ENCODE measurements at regions not wholly inside any gene's neighbourhood (a gene's known extent, or its start where the extent isn't known, plus 50 kb on each side); places are given as distances from the start of the nearest gene placed in this dataset.
"Not testable (repeated sequence)": the region's sequence is repeated elsewhere in the genome, so short reads cannot be mapped to it uniquely, and the experiment has no call there.

DNA sequence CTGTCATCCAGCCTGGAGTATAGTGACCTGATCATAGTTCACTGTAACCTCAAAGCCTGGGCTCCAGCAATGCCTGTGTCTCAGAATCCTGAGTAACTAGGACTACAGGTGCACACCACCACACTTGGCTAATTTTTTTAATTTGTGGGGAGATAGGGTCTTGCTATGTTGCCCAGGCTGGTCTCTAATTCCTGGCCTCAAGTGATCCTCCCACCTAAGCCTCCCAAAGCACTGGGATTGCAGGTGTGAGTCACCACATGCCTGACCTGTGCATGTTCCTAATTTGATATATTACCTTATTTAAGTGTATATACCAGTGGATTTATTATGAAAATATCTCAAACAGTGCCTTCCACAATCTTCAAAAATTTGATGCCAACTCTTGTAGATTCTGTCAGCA lies 123.6 kb upstream of the XIRP2 start:
- Histone ChIP-seq H3K36me3 (no peaks in the 10 kb centered on the region), H3K27ac (no peak overlapping the region), H3K4me1 (no peaks in the 10 kb centered on the region), H3K27me3 (no peaks in the 10 kb centered on the region), H3K9me3 (no peaks in the 10 kb centered on the region), H3K4me3 (no peak overlapping the region)
- TF ChIP-seq CTCF (IDR thresholded peaks at IDR 0.05) = no peak
- intact Hi-C loops (cut with DNase I) = no loop called here
- DNase-seq (no peak), ATAC-seq (no peak)

- DNase-seq (no peak), ATAC-seq (no peak)
- Histone ChIP-seq H3K36me3 (no peaks in the 10 kb centered on the region), H3K9me3 (no peaks in the 10 kb centered on the region), H3K27me3 (no peaks in the 10 kb centered on the region), H3K4me1 (no peaks in the 10 kb centered on the region), H3K27ac (no peak overlapping the region), H3K4me3 (no peak overlapping the region)
- no peak for TF ChIP-seq CTCF (IDR thresholded peaks at IDR 0.05)
- intact Hi-C loops (cut with DNase I) = no loop called here
Observed at GRCh38 chr2:166764216-166764615, 124.1 kb upstream of the XIRP2 start.

GRCh38 chr2:166762746-166763145 lies 125.5 kb upstream of the XIRP2 start:
- Histone ChIP-seq H3K36me3 (no peaks in the 10 kb centered on the region), H3K4me3 (no peak overlapping the region), H3K27me3 (no peaks in the 10 kb centered on the region), H3K9me3 (no peaks in the 10 kb centered on the region), H3K27ac (no peak overlapping the region), H3K4me1 (no peaks in the 10 kb centered on the region)
- intact Hi-C loops (cut with DNase I) = no loop called here
- TF ChIP-seq CTCF (IDR thresholded peaks at IDR 0.05) = no peak
- no peak for ATAC-seq
- DNase-seq = no peak

DNA sequence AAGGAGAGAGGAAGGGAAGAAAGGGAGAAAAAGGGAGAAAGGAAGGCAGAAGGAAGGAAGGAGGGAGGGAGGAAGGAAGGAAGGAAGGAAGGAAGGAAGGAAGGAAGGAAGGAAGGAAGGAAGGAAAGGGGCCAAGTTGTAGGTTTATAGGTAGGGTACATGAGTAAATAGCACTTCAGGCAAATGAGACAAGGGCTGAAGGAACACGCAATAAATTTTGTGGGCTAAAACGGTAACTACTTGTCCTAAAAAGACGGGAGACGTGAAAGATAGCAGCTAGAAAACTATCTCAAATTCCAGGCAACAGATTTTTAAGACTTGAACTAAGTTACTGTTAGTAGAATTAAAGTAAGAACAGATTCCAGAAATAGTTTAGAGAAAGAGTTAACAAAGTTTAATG lies 129.3 kb upstream of the XIRP2 start:
- Histone ChIP-seq H3K4me1 (no peaks in the 10 kb centered on the region), H3K9me3 (no peaks in the 10 kb centered on the region), H3K27me3 (no peaks in the 10 kb centered on the region), H3K36me3 (no peaks in the 10 kb centered on the region), H3K4me3 (no peak overlapping the region), H3K27ac (no peak overlapping the region)
- TF ChIP-seq CTCF (IDR thresholded peaks at IDR 0.05) = no peak
- intact Hi-C loops (cut with DNase I) = no loop called here
- no peak for ATAC-seq
- DNase-seq = no peak

DNA sequence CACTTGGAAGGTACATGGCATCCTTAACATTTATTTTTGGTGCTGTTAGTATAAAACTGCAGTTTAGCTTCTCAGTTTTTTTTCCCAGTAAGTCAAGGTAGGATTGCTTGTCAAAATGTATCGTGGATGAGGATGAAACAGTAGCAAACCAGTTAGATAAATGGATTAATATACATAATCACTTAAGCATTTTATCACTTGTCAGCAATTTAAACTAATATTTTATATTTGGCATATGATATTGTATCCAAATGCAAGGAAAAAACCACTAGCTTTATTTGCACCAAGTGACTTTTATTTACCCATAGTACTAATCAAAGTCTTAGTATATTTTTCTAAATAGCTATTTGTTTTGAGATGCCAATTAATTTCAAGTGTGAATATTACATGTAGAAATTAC lies 137.7 kb upstream of the XIRP2 start:
- no peaks in the 10 kb centered on the region for H3K36me3 ChIP-seq
- DNase-seq (no peak), ATAC-seq (no peak)
- no peak overlapping the region for H3K27ac ChIP-seq
- no peaks in the 10 kb centered on the region for H3K4me1 ChIP-seq
- no peaks in the 10 kb centered on the region for H3K27me3 ChIP-seq
- intact Hi-C loops (cut with DNase I) = no loop called here
- H3K4me3 ChIP-seq = no peak overlapping the region
- H3K9me3 ChIP-seq = peaks cover 8% of the 10 kb centered on the region
- no peak for TF ChIP-seq CTCF (IDR thresholded peaks at IDR 0.05)

- H3K27me3 ChIP-seq; ATAC-seq; H3K36me3 ChIP-seq; H3K4me3 ChIP-seq; H3K4me1 ChIP-seq; H3K27ac ChIP-seq; DNase-seq; intact Hi-C loops (cut with DNase I): not testable (repeated sequence)
- H3K9me3 ChIP-seq = peaks cover 27% of the 10 kb centered on the region
Observed at GRCh38 chr2:166744117-166744516, 144.2 kb upstream of the XIRP2 start.

- DNase-seq; H3K4me3 ChIP-seq; H3K4me1 ChIP-seq; intact Hi-C loops (cut with DNase I); ATAC-seq; H3K27me3 ChIP-seq; H3K36me3 ChIP-seq; H3K27ac ChIP-seq: not testable (repeated sequence)
- peaks cover 27% of the 10 kb centered on the region for H3K9me3 ChIP-seq
Observed at GRCh38 chr2:166743482-166743881, 144.8 kb upstream of the XIRP2 start.

All from upper lobe of right lung (tissue), 1 donor.